ENCODE measurements at regions not wholly inside any gene's neighbourhood (a gene's known extent, or its start where the extent isn't known, plus 50 kb on each side); places are given as distances from the start of the nearest gene placed in this dataset.

DNA sequence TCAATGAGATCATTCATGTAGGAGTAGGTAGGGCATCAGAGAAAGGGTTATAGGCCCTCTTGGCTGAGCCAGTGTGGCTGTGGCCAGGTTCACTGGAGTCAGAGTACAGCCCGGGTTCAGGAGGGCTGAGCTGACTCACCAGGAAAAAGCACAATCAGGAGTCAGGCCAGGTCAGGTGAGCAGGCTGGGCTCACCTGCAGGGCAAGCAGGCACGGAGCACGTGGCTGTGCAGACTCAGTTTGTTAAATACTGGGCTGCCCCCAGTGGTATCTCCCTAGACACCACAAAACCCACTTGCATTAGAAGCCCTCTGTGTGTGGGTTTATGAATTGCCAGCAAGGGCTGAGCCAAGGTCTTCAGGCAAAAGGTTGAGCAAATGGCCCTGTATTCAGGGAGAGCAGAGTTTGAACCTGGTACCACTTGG lies 122.1 kb upstream of the SERBP1 start:
- TF ChIP-seq POLR2A (IDR thresholded peaks at IDR 0.05; ENCODE audit: low read depth, low read length) (no peak), TAF1 (IDR thresholded peaks at IDR 0.05; ENCODE audit: low read depth, low read length) (no peak), POLR2AphosphoS5 (IDR thresholded peaks at IDR 0.05; ENCODE audit: low read depth, low read length) (no peak), POU2F2 (IDR thresholded peaks at IDR 0.05; ENCODE audit: low read depth, low read length) (no peak), PAX5 (IDR thresholded peaks at IDR 0.05; ENCODE audit: insufficient read depth, low read length, severe bottlenecking) (no peak)

All from GM12891 (cell line).